CD4-positive, alpha-beta T cell treated with Interleukin-1 beta for 1 hour (primary cell): ENCODE measurements at regions not wholly inside any gene's neighbourhood (a gene's known extent, or its start where the extent isn't known, plus 50 kb on each side); places are given as distances from the start of the nearest gene placed in this dataset.
"Not testable (repeated sequence)": the region's sequence is repeated elsewhere in the genome, so short reads cannot be mapped to it uniquely, and the experiment has no call there.

Experiments used
- DNase-seq, 2 donors: peaks; one replicate each; pipeline ENCODE4 v3.0.0-alpha.2; 2020 to 2022

DNA sequence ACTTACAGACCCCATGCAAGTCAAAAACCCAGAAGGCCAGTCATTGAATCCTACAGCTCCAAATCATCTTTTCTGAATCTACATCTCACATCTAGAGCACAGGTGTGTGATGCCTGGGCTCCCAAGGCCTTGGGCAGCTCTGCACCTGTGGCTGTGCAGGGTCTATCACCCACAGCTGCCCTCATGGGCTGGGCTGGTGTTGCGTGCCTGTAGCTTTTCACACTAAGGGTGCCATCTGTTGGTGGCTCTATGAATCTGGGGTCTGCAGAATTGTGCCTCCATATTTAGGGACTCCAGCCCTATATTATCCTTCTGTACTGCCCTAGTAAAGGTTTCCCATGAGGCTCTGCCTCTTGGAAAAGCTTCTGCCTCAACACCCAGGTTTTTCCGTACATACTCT is 407.6 kb downstream of the TUBA3C start:
- not testable (repeated sequence) for DNase-seq

DNA sequence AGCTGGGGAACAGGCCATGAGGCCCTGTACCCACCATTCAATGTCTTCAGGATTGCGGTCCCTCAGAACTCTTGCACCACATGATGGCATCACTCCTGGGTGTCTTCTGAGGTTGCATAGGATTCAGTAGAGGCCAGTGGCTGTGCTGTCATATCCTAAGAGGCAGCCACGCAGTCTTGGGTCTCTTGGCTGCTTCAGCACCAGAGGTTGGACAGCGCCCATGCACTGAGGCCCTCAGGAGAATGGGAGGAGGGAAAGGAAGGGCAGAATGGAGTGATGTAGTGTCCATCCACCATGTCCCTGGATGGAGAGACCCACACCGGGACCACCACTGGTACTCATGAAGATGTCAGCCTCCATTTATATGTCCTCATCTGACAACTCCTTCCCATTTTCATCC is 439.9 kb downstream of the TUBA3C start:
- not testable (repeated sequence) for DNase-seq

DNA sequence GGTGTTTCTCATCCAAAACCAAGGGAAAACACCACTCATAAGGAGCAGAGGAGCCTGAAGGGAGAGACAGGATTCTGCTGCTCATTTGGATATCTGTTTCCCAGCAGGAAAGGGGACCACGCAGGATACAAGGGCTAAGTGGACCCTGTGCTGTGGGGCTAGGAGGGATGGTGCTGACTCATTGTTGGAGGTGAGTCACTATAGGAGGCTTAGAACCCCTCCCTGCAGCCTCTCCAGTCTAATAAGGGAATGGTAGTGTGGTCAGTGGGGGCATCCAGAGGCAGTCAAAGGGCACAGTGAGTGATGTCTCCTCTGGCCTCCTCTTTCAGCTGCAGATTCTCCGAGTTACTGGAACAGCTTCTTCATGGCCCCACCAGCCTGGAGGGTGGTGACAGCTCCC is 442.3 kb downstream of the TUBA3C start:
- DNase-seq = no peak

GRCh38 chr13:18738086-18738485 is 443.5 kb downstream of the TUBA3C start:
- not testable (repeated sequence) for DNase-seq

- DNase-seq = not testable (repeated sequence)
Measured at GRCh38 chr13:18727138-18727537, 454.5 kb downstream of the TUBA3C start.

DNA sequence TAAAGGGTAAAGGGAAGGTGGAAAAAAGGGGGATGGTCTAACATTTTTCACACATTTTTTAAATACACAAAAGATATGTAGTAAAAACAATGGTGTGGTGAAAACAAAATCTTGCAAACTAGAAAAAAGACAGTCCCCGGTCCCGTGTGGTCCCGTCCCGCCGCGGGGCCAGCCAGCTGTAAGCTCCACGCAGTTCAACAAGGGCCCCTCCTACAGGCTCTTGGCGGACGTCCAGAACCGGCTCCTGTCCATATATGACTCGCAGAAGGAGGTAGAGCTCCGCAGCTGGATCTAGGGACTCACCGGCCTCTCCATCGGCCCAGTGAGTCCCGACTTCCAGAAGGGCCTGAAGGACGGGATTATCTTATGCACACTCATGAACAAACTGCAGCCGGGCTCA is 455.1 kb downstream of the TUBA3C start:
- not testable (repeated sequence) for DNase-seq

- not testable (repeated sequence) for DNase-seq
Measured at GRCh38 chr13:18725242-18725822, 456.3 kb downstream of the TUBA3C start.

DNA sequence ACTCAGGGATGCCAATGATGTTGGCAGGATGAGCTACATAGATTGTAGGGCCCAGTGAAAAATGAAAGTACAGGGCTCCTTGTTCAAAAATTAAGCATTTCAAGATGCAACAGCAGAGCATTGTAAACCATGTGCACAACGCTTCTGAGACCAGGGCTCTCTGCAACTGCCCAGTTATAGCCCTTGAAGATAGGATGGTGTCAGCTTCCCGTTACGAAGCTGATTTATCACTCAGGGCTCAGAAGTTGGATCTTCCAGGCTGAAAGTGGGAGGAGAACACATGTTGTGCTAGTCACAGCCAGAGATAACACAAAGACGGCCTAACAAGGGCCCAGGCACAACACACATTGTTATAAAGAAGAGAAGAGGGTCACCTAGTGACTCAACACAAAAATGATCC is 466.7 kb downstream of the TUBA3C start:
- DNase-seq = no peak

DNA sequence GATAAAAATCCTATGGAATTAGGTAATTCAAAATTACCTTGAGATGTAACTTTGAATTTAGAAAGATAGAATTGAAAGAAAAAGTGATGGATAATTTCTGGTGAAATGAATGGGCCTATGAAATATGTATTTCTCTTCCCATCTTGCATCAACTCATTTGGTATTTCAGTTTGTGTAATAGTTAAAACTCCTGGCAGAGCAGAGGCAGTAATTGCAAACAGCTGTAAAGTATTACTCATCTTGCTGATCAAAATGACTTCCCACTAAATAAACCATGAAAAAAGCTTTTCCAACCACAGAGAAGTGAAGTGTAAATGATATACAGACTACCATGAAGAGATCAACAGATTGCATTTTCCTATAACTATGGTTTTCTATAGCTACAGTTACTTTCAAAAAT is 471.0 kb downstream of the TUBA3C start:
- not testable (repeated sequence) for DNase-seq

- not testable (repeated sequence) for DNase-seq
Measured at GRCh38 chr13:18706538-18706937, 475.1 kb downstream of the TUBA3C start.

DNA sequence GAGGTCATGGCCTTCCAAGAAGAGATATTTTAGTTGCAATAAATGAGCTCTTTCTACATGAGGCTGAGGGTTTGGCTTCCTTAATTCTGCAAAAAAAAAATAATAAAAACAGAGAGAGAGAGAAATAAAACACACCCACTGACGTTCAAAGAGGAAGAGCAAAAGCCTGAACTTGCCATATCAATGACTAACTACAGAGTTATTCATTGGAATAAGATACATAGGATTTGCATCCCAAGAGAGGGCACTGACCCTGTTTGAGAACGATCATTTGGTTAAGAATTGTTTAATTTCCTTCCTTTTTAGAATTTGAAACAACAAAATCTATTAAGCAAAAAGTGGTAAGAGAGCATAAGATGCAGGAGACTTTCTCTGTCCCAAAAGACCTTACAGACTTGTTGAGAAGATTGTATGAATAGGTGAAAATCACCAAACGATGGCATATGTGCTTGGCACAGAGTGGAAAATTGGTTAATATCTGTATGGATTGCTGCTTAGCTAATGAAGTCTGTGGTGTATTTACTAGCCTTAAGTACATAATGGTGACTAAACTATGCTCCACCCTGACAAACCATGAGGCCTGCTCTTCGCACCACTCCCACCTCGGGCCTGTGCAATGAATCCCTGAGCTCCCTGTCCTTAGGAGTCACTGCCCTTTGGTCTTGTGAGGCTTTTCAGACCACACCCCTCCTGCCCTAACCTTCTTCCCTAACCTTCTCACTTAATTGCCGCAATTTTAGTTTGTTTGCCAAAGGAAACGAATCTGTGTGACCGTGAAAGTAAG is 479.0 kb downstream of the TUBA3C start:
- not testable (repeated sequence) for DNase-seq

- DNase-seq = not testable (repeated sequence)
Measured at GRCh38 chr13:18698332-18698731, 483.3 kb downstream of the TUBA3C start.

GRCh38 chr13:18697851-18698250 is 483.8 kb downstream of the TUBA3C start:
- not testable (repeated sequence) for DNase-seq

GRCh38 chr13:18697221-18697620 is 484.4 kb downstream of the TUBA3C start:
- DNase-seq = not testable (repeated sequence)

- DNase-seq = not testable (repeated sequence)
Measured at GRCh38 chr13:18677403-18677802, 504.2 kb downstream of the TUBA3C start.

- DNase-seq = not testable (repeated sequence)
Measured at GRCh38 chr13:18675268-18675667, 506.4 kb downstream of the TUBA3C start.

- not testable (repeated sequence) for DNase-seq
Measured at GRCh38 chr13:18673794-18674193, 507.8 kb downstream of the TUBA3C start.

- DNase-seq = not testable (repeated sequence)
Measured at GRCh38 chr13:18666585-18666984, 515.0 kb downstream of the TUBA3C start.

DNA sequence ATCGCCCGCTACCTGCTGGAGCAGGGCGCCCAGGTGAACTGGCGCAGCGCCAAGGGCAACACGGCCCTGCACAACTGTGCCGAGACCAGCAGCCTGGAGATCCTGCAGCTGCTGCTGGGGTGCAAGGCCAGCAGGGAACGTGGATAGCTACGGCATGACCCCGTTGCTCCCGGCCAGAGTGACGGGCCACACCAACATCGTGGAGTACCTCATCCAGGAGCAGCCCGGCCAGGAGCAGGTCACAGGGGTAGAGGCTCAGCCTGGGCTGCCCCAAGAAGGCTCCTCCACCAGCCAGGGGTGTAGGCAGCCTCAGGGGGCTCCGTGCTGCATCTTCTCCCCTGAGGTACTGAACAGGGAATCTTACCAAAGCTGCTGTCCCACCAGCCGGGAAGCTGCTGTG is 515.9 kb downstream of the TUBA3C start:
- DNase-seq = not testable (repeated sequence)

GRCh38 chr13:18665124-18665523 is 516.5 kb downstream of the TUBA3C start:
- DNase-seq = not testable (repeated sequence)

GRCh38 chr13:18663222-18663621 is 518.4 kb downstream of the TUBA3C start:
- DNase-seq = peak in 1 of 2 donors; percentile 8

DNA sequence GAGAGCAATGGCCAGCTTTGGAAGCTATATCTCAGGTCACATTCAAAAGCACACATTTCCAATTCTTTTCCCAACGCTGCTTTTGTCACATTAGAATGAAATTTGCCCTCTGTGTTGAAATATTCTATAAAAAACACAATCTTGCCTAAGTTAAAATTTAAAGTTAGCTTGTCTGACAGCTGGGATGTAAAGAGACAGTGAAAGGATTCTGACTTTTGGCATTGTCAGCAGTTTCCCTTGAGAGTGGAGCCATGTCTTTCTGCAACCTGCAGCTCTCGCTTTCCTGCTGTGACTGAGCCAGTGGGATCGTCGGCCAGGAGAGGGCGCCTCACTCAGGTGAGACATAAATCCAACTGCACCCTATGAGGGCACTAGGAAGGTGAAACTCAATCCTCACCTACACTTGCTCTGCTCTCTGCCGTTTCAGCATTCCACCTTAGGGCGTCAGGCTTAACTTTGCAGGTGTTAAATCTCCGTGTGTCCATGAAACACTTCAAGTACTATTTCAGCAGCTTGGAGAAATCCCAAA is 537.9 kb downstream of the TUBA3C start:
- peak in 1 of 2 donors; percentile 12 for DNase-seq

- DNase-seq = not testable (repeated sequence)
Measured at GRCh38 chr13:18628928-18629327, 552.7 kb downstream of the TUBA3C start.

GRCh38 chr13:18628428-18628827 is 553.2 kb downstream of the TUBA3C start:
- no peak for DNase-seq
